ENCODE measurements at regions not wholly inside any gene's neighbourhood (a gene's known extent, or its start where the extent isn't known, plus 50 kb on each side); places are given as distances from the start of the nearest gene placed in this dataset.

DNA sequence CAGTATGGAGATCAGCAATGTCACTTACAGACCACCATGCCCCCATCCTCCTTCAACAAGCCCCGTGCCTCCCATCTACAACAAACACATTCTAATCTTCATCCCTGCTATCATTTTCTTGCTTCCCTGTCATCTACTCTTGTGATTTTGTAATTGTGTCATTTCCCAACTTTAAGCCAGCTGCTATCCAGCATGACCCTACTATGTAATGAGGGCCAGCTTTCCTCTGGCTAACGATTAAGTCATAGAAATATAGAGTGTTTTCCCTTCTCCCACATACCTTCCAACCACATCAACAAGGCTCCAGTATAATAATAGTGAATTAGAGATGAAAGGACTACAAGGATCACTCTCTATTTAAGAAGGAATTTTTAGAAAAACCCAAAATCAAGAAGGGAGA, 607.0 kb downstream of the TENT5A start:
- Histone ChIP-seq H3K9me3 (ENCODE audit: low read length) (no peaks in the 10 kb centered on the region), H3K4me3 (ENCODE audit: low read depth, low read length, poor library complexity, severe bottlenecking) (no peak overlapping the region), H2AFZ (ENCODE audit: low read length) (no peak overlapping the region), H3K4me1 (ENCODE audit: insufficient read depth, low read length, poor library complexity, severe bottlenecking) (no peaks in the 10 kb centered on the region), H3K79me2 (ENCODE audit: insufficient read depth, low read depth, low read length) (no peaks in the 10 kb centered on the region), H3K4me2 (ENCODE audit: low read length) (no peak overlapping the region), H3K27ac (ENCODE audit: low read depth, low read length, poor library complexity, severe bottlenecking) (no peak overlapping the region), H3K36me3 (ENCODE audit: insufficient read depth, low read length) (no peaks in the 10 kb centered on the region), H3K9me2 (ENCODE audit: insufficient read depth, low read length) (no peaks in the 10 kb centered on the region), H4K20me1 (ENCODE audit: insufficient read depth, low read length) (no peaks in the 10 kb centered on the region)
- ChIA-PET CTCF (ENCODE audit: unreplicated experiment) (no interaction called here), POLR2A (interaction anchor here (0.7 kb wide), 1 partner anchor 17 kb away, joined by 3 read pairs; no protein-coding TSS in a partner anchor)
- no TSS peak for BruUV-seq (replicated peaks)
- intact Hi-C loops (cut with micrococcal nuclease; ENCODE audit: unreplicated experiment) = no loop called here
- DNase-seq (ENCODE audit: low spot score) = no peak
- no peak for TF ChIP-seq EZH2phosphoT487 (IDR thresholded peaks at IDR 0.05; ENCODE audit: borderline replicate concordance, low read depth, low read length)
- TF ChIP-seq, protein P1, sequence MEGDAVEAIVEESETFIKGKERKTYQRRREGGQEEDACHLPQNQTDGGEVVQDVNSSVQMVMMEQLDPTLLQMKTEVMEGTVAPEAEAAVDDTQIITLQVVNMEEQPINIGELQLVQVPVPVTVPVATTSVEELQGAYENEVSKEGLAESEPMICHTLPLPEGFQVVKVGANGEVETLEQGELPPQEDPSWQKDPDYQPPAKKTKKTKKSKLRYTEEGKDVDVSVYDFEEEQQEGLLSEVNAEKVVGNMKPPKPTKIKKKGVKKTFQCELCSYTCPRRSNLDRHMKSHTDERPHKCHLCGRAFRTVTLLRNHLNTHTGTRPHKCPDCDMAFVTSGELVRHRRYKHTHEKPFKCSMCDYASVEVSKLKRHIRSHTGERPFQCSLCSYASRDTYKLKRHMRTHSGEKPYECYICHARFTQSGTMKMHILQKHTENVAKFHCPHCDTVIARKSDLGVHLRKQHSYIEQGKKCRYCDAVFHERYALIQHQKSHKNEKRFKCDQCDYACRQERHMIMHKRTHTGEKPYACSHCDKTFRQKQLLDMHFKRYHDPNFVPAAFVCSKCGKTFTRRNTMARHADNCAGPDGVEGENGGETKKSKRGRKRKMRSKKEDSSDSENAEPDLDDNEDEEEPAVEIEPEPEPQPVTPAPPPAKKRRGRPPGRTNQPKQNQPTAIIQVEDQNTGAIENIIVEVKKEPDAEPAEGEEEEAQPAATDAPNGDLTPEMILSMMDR (conservative IDR thresholded peaks at IDR 0.05; ENCODE audit: low read length) = no peak

- no peaks in the 10 kb centered on the region for H3K9me2 ChIP-seq (ENCODE audit: insufficient read depth, low read length)
- no peaks in the 10 kb centered on the region for H4K20me1 ChIP-seq (ENCODE audit: insufficient read depth, low read length)
- CTCF ChIA-PET (ENCODE audit: unreplicated experiment) = no interaction called here
- no peak overlapping the region for H3K4me2 ChIP-seq (ENCODE audit: low read length)
- no peak overlapping the region for H3K4me3 ChIP-seq (ENCODE audit: low read depth, low read length, poor library complexity, severe bottlenecking)
- no peaks in the 10 kb centered on the region for H3K36me3 ChIP-seq (ENCODE audit: insufficient read depth, low read length)
- H3K9me3 ChIP-seq (ENCODE audit: low read length) = no peaks in the 10 kb centered on the region
- no peaks in the 10 kb centered on the region for H3K79me2 ChIP-seq (ENCODE audit: insufficient read depth, low read depth, low read length)
- POLR2A ChIA-PET = no interaction called here
- no peak overlapping the region for H2AFZ ChIP-seq (ENCODE audit: low read length)
- TF ChIP-seq, protein P1 (conservative IDR thresholded peaks at IDR 0.05; ENCODE audit: low read length) = no peak
- TF ChIP-seq EZH2phosphoT487 (IDR thresholded peaks at IDR 0.05; ENCODE audit: borderline replicate concordance, low read depth, low read length) = no peak
- no peak overlapping the region for H3K27ac ChIP-seq (ENCODE audit: low read depth, low read length, poor library complexity, severe bottlenecking)
- intact Hi-C loops (cut with micrococcal nuclease; ENCODE audit: unreplicated experiment) = no loop called here
- DNase-seq (ENCODE audit: low spot score) = no peak
- BruUV-seq (replicated peaks) = no TSS peak
- no peaks in the 10 kb centered on the region for H3K4me1 ChIP-seq (ENCODE audit: insufficient read depth, low read length, poor library complexity, severe bottlenecking)
Observed at GRCh38 chr6:81144346-81144745, 608.1 kb downstream of the TENT5A start.

- intact Hi-C loops (cut with micrococcal nuclease; ENCODE audit: unreplicated experiment) = no loop called here
- Histone ChIP-seq H3K36me3 (ENCODE audit: insufficient read depth, low read length) (no peaks in the 10 kb centered on the region), H3K27ac (ENCODE audit: low read depth, low read length, poor library complexity, severe bottlenecking) (no peak overlapping the region), H3K9me2 (ENCODE audit: insufficient read depth, low read length) (no peaks in the 10 kb centered on the region), H3K4me2 (ENCODE audit: low read length) (no peak overlapping the region), H2AFZ (ENCODE audit: low read length) (no peak overlapping the region), H4K20me1 (ENCODE audit: insufficient read depth, low read length) (no peaks in the 10 kb centered on the region), H3K79me2 (ENCODE audit: insufficient read depth, low read depth, low read length) (no peaks in the 10 kb centered on the region), H3K9me3 (ENCODE audit: low read length) (no peaks in the 10 kb centered on the region), H3K4me1 (ENCODE audit: insufficient read depth, low read length, poor library complexity, severe bottlenecking) (no peaks in the 10 kb centered on the region), H3K4me3 (ENCODE audit: low read depth, low read length, poor library complexity, severe bottlenecking) (no peak overlapping the region)
- no peak for DNase-seq (ENCODE audit: low spot score)
- TF ChIP-seq, protein P1 (conservative IDR thresholded peaks at IDR 0.05; ENCODE audit: low read length) = no peak
- no peak for TF ChIP-seq EZH2phosphoT487 (IDR thresholded peaks at IDR 0.05; ENCODE audit: borderline replicate concordance, low read depth, low read length)
- BruUV-seq (replicated peaks) = no TSS peak
- CTCF ChIA-PET (ENCODE audit: unreplicated experiment) = no interaction called here
- POLR2A ChIA-PET = no interaction called here
Observed at GRCh38 chr6:81138236-81138635, 614.2 kb downstream of the TENT5A start.
